ENCODE measurements at regions not wholly inside any gene's neighbourhood (a gene's known extent, or its start where the extent isn't known, plus 50 kb on each side); places are given as distances from the start of the nearest gene placed in this dataset.

GRCh38 chr11:133719532-133720235 lies 125.6 kb downstream of the SPATA19 start:
- TF ChIP-seq CTCF (IDR thresholded peaks at IDR 0.05 in 8 of 11, conservative IDR thresholded peaks at IDR 0.05 in 3 of 11) (no peak), POLR2A (IDR thresholded peaks at IDR 0.05) (no peak), POLR2AphosphoS5 (IDR thresholded peaks at IDR 0.05) (no peak)
